HepG2 (cell line): ENCODE measurements at regions not wholly inside any gene's neighbourhood (a gene's known extent, or its start where the extent isn't known, plus 50 kb on each side); places are given as distances from the start of the nearest gene placed in this dataset.

Experiments
- ATAC-seq: fragments of 200-7000 bp; cut with Tn5 transposase; 3 replicates; pipeline ENCODE4 v1.9.1; 2020; ENCODE audit warnings: mild to moderate bottlenecking, moderate library complexity
- BruUV-seq: library from RNA; stranded (reverse); fragments of 400-500 nt; replicated peaks from 2 replicates; lab custom pipeline; 2021; lab: Mats Ljungman, UMichigan
- CTCF ChIA-PET: fragments of 300-600 bp; formaldehyde crosslinking; extraction: SDS; loops from one replicate; lab custom pipeline; 2021; ENCODE audit warnings: low total read pairs, inconsistent platforms, low intra/inter-chr PET ratio; lab: Yijun Ruan, JAX
- POLR2A ChIA-PET: fragments of 350-600 bp; sonication (Branson Sonifier 250); formaldehyde crosslinking; loops from one replicate; lab custom pipeline; 2020; ENCODE audit warnings: antibody characterized with exemption, inconsistent platforms; lab: Yijun Ruan, JAX
- DNase-seq: peaks from one replicate; pipeline ENCODE4 v3.0.0-alpha.2; 2015; ENCODE audit warnings: low spot score
- FAIRE-seq: peaks from 3 replicates; lab custom pipeline; 2011; peaks lifted over from hg19 to GRCh38; lab: Jason Lieb, UNC
- H2AFZ ChIP-seq: one replicate; pipeline ENCODE4 v1.6.1; 2011; ENCODE audit warnings: low read length, inconsistent platforms
- H3K27ac ChIP-seq: fragments of 300-600 bp; 3 replicates; pipeline ENCODE4 v1.8.0; 2011; ENCODE audit warnings: mixed run types, mild to moderate bottlenecking, mixed read lengths, low read length, inconsistent platforms; ENCODE audit not compliant: insufficient read depth; ENCODE audit errors: extremely low read length
- H3K27me3 ChIP-seq, 2 experiments: fragments of 200-600 bp in 1 of 2; 2 replicates in 1 of 2; 3 replicates in 1 of 2; pipeline versions ENCODE4 v1.6.0 to v1.8.0; 2011; ENCODE audit warnings: low read length in 2 of 2, mild to moderate bottlenecking in 2 of 2, moderate library complexity in 2 of 2, inconsistent platforms in 1 of 2; ENCODE audit not compliant: insufficient read depth in 2 of 2, control insufficient read depth in 1 of 2
- H3K36me3 ChIP-seq, 2 experiments: fragments of 200-600 bp in 1 of 2; replicated peaks in 1 of 2; 2 replicates in 1 of 2; 3 replicates in 1 of 2; pipeline versions ENCODE4 v1.5.1 to v1.8.0; 2011; ENCODE audit warnings: low read length in 2 of 2, inconsistent platforms in 1 of 2; ENCODE audit not compliant: insufficient read depth in 2 of 2, control insufficient read depth in 1 of 2
- H3K4me1 ChIP-seq: 2 replicates; pipeline ENCODE4 v1.5.1; 2012; ENCODE audit warnings: low read length, inconsistent platforms; ENCODE audit not compliant: insufficient read depth
- H3K4me2 ChIP-seq: 2 replicates; pipeline ENCODE4 v1.6.0; 2011; ENCODE audit warnings: low read depth, low read length, inconsistent platforms
- H3K4me3 ChIP-seq, 3 experiments: fragments of 200-600 bp in 1 of 3; sonication (generic), shearing (Covaris generic) in 1 of 3; replicated peaks in 1 of 3; 2 replicates each; pipeline ENCODE4 v1.5.1; 2011 to 2016; ENCODE audit warnings: low read length in 3 of 3, inconsistent platforms in 2 of 3, low read depth in 2 of 3, mild to moderate bottlenecking in 2 of 3, control low read depth in 1 of 3, mixed read lengths in 1 of 3; ENCODE audit not compliant: insufficient read depth in 1 of 3
- H3K79me2 ChIP-seq: one replicate; pipeline ENCODE4 v1.6.1; 2011; ENCODE audit warnings: low read length, inconsistent platforms; ENCODE audit not compliant: insufficient read depth
- H3K9ac ChIP-seq: 2 replicates; pipeline ENCODE4 v1.6.0; 2011; ENCODE audit warnings: mild to moderate bottlenecking, low read depth, low read length, inconsistent platforms; ENCODE audit not compliant: insufficient read depth
- H3K9me3 ChIP-seq: 2 replicates; pipeline ENCODE4 v1.5.1; 2012; ENCODE audit warnings: mild to moderate bottlenecking, low read length
- H4K20me1 ChIP-seq: 2 replicates; pipeline ENCODE4 v1.6.0; 2011; ENCODE audit warnings: inconsistent platforms, mild to moderate bottlenecking, low read length, moderate library complexity; ENCODE audit not compliant: insufficient read depth
- CEBPG ChIP-seq: IDR thresholded peaks from 2 replicates; pipeline ENCODE4 v1.6.1; 2016
- HBP1 ChIP-seq: IDR thresholded peaks from 2 replicates; pipeline ENCODE4 v1.6.1; 2016; ENCODE audit warnings: low read depth, control low read depth
- IRF1 ChIP-seq: sonication (generic); formaldehyde crosslinking; IDR thresholded peaks from 2 replicates; pipeline ENCODE4 v1.4.0; 2020; ENCODE audit warnings: low read depth, mild to moderate bottlenecking, missing genetic modification reagents
- IRF9 ChIP-seq: sonication (generic); formaldehyde crosslinking; IDR thresholded peaks from 2 replicates; pipeline ENCODE4 v1.8.0; 2022; ENCODE audit warnings: missing genetic modification reagents, mild to moderate bottlenecking, borderline replicate concordance
- SNRNP70 ChIP-seq: fragments of 200-400 bp; formaldehyde crosslinking; IDR thresholded peaks from 2 replicates; pipeline ENCODE4 v1.6.1; 2017; ENCODE audit warnings: mild to moderate bottlenecking, low read depth, low read length, moderate library complexity
- ZFP37 ChIP-seq: sonication (generic); formaldehyde crosslinking; IDR thresholded peaks from 2 replicates; pipeline ENCODE4 v1.4.0; 2020; ENCODE audit warnings: missing genetic modification reagents, borderline replicate concordance
- ZFY ChIP-seq: sonication (generic); formaldehyde crosslinking; IDR thresholded peaks from 2 replicates; pipeline ENCODE4 v1.4.0; 2020; ENCODE audit warnings: missing genetic modification reagents
- ZNF18 ChIP-seq: sonication (generic); formaldehyde crosslinking; IDR thresholded peaks from 2 replicates; pipeline ENCODE4 v1.8.0; 2022; ENCODE audit warnings: mild to moderate bottlenecking, missing genetic modification reagents; ENCODE audit not compliant: insufficient replicate concordance
- ZNF256 ChIP-seq: sonication (generic); formaldehyde crosslinking; conservative IDR thresholded peaks from 2 replicates; pipeline ENCODE4 v1.4.0; 2020; ENCODE audit warnings: missing genetic modification reagents
- ZNF562 ChIP-seq: sonication (generic); formaldehyde crosslinking; IDR thresholded peaks from 2 replicates; pipeline ENCODE4 v1.8.0; 2022; ENCODE audit warnings: missing genetic modification reagents, borderline replicate concordance
- ZSCAN5A ChIP-seq: sonication (generic); formaldehyde crosslinking; IDR thresholded peaks from 2 replicates; pipeline ENCODE4 v1.8.0; 2022; ENCODE audit warnings: mild to moderate bottlenecking, missing genetic modification reagents, borderline replicate concordance
- WGBS: methylation state at CpG from one replicate; pipeline ENCODE4 v1.1.6; 2017; ENCODE audit warnings: low lambda C conversion rate; 5-methylcytosine and 5-hydroxymethylcytosine counted together
- in situ Hi-C: cut with HindIII; loops from 2 replicates; pipeline ENCODE4 v1.10.0; 2017; ENCODE audit warnings: low pct_unique_long_range_greater_than_20kb; ENCODE audit not compliant: extremely low pct_ligation_motif_present
- intact Hi-C: fragments of 100-400 bp; cut with micrococcal nuclease; formaldehyde crosslinking; loops from one replicate; pipeline ENCODE4 v1.10.0; 2022; ENCODE audit not compliant: unreplicated experiment
- TF ChIP-seq, protein P1 (sequence below): sonication (generic); formaldehyde crosslinking; IDR thresholded peaks from 2 replicates; pipeline ENCODE4 v1.4.0; 2020; ENCODE audit warnings: missing genetic modification reagents, borderline replicate concordance

DNA sequence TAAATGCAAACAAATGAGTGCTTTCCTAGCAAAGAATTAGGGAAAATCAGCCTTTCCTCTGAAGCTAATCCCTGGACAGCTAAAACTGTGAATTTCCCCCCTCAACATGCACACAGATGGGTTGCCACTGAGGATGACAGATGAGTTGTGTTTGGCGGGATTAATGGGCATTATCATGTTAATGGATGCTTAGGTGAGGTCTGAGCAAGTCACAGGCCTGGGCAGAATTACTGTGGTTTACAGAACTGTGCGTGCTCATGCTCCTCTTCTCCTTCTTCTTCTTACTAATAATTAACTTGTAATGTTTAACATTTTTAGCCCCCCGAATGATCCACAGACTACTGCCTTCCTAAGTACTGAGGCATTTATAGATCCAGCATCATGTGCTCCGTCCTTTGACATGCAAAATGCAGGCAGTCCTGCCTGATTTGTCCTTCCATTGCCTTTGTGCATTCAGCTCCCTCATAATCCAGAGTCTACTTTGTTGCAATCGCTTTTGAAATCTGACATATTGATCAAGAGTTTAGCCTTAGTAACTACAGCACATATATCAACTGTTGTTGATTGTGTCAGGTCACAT, 753.4 kb upstream of the MMS22L start:
- DNase-seq (no peak), ATAC-seq (no peak)
- H4K20me1 ChIP-seq, result no peaks in the 10 kb centered on the region
- H3K4me1 ChIP-seq, result no peaks in the 10 kb centered on the region
- POLR2A ChIA-PET, result no interaction called here
- H3K9me3 ChIP-seq, result no peaks in the 10 kb centered on the region
- 0% methylated on average over 5 of the region's 5 CpGs for WGBS
- in situ Hi-C loops (loop anchor here (25.0 kb wide), 1 partner anchor 801 kb away; the partner anchor contains the start of gene POU3F2), intact Hi-C loops (no loop called here)
- H3K4me2 ChIP-seq, result no peak overlapping the region
- H3K4me3 ChIP-seq, result no peak overlapping the region
- no peaks in the 10 kb centered on the region for H3K79me2 ChIP-seq
- no peaks in the 10 kb centered on the region for H3K36me3 ChIP-seq
- H3K27me3 ChIP-seq, result no peaks in the 10 kb centered on the region
- no TSS peak for BruUV-seq
- CTCF ChIA-PET, result no interaction called here
- TF ChIP-seq CEBPG (no peak), SNRNP70 (no peak), HBP1 (CRISPR knock-in tag) (no peak), ZNF562 (CRISPR knock-in tag) (no peak), ZNF256 (no peak), IRF1 (CRISPR knock-in tag) (no peak), ZFP37 (no peak), ZNF18 (CRISPR knock-in tag) (no peak), ZSCAN5A (CRISPR knock-in tag) (no peak), IRF9 (CRISPR knock-in tag) (no peak), ZFY (CRISPR knock-in tag) (no peak)
- TF ChIP-seq, protein P1, sequence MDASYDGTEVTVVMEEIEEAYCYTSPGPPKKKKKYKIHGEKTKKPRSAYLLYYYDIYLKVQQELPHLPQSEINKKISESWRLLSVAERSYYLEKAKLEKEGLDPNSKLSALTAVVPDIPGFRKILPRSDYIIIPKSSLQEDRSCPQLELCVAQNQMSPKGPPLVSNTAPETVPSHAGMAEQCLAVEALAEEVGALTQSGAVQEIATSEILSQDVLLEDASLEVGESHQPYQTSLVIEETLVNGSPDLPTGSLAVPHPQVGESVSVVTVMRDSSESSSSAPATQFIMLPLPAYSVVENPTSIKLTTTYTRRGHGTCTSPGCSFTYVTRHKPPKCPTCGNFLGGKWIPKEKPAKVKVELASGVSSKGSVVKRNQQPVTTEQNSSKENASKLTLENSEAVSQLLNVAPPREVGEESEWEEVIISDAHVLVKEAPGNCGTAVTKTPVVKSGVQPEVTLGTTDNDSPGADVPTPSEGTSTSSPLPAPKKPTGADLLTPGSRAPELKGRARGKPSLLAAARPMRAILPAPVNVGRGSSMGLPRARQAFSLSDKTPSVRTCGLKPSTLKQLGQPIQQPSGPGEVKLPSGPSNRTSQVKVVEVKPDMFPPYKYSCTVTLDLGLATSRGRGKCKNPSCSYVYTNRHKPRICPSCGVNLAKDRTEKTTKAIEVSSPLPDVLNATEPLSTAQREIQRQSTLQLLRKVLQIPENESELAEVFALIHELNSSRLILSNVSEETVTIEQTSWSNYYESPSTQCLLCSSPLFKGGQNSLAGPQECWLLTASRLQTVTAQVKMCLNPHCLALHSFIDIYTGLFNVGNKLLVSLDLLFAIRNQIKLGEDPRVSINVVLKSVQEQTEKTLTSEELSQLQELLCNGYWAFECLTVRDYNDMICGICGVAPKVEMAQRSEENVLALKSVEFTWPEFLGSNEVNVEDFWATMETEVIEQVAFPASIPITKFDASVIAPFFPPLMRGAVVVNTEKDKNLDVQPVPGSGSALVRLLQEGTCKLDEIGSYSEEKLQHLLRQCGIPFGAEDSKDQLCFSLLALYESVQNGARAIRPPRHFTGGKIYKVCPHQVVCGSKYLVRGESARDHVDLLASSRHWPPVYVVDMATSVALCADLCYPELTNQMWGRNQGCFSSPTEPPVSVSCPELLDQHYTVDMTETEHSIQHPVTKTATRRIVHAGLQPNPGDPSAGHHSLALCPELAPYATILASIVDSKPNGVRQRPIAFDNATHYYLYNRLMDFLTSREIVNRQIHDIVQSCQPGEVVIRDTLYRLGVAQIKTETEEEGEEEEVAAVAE (CRISPR knock-in tag), result no peak
- TF ChIP-seq, all 625 proteins: peak for 0
- H3K27ac ChIP-seq, result no peak overlapping the region
- H3K9ac ChIP-seq, result no peak overlapping the region
- H2AFZ ChIP-seq, result no peak overlapping the region
- no peak for FAIRE-seq
